ENCODE measurements at regions not wholly inside any gene's neighbourhood (a gene's known extent, or its start where the extent isn't known, plus 50 kb on each side); places are given as distances from the start of the nearest gene placed in this dataset.

GRCh38 chr2:5403392-5403791 lies 288.8 kb upstream of the SOX11 start:
- Histone ChIP-seq H3K27me3 (ENCODE audit: low read depth) (peaks cover 10% of the 10 kb centered on the region), H3K36me3 (no peaks in the 10 kb centered on the region), H3K27ac (replicated peaks) (no peak overlapping the region), H3K9me3 (replicated peaks) (no peaks in the 10 kb centered on the region), H3K4me3 (no peak overlapping the region), H3K4me1 (no peaks in the 10 kb centered on the region)
- DNase-seq, result no peak
- TF ChIP-seq CTCF (IDR thresholded peaks at IDR 0.05; ENCODE audit: borderline replicate concordance), result no peak
- intact Hi-C loops (cut with micrococcal nuclease), result no loop called here

DNA sequence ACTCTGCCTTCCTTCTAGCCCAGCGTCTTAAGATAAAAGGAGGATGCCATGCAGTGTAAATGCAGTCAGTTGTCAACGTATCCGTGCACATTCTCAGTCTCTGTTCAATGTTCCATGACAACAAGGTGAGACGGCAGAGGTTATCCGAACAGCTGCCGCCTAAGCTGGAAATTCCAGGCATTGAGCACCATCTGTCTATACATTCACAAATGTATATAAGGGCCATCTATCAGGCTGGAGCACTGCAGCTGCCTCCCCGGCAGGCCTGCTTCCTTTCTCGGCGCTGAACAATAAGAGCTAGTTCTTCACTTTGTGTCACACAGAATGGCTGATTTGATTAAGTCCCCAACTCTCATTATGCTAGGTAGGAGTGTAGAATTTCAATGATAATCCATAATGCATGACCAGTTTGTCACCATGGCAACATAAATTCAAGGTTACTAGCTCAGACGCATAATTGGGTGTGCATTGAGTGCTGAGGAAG lies 282.2 kb upstream of the SOX11 start:
- Histone ChIP-seq H3K4me3 (no peak overlapping the region), H3K27ac (replicated peaks) (no peak overlapping the region), H3K36me3 (no peaks in the 10 kb centered on the region), H3K27me3 (ENCODE audit: low read depth) (no peaks in the 10 kb centered on the region), H3K9me3 (replicated peaks) (no peaks in the 10 kb centered on the region), H3K4me1 (no peaks in the 10 kb centered on the region)
- intact Hi-C loops (cut with micrococcal nuclease), result no loop called here
- no peak for DNase-seq
- no peak for TF ChIP-seq CTCF (IDR thresholded peaks at IDR 0.05; ENCODE audit: borderline replicate concordance)

DNA sequence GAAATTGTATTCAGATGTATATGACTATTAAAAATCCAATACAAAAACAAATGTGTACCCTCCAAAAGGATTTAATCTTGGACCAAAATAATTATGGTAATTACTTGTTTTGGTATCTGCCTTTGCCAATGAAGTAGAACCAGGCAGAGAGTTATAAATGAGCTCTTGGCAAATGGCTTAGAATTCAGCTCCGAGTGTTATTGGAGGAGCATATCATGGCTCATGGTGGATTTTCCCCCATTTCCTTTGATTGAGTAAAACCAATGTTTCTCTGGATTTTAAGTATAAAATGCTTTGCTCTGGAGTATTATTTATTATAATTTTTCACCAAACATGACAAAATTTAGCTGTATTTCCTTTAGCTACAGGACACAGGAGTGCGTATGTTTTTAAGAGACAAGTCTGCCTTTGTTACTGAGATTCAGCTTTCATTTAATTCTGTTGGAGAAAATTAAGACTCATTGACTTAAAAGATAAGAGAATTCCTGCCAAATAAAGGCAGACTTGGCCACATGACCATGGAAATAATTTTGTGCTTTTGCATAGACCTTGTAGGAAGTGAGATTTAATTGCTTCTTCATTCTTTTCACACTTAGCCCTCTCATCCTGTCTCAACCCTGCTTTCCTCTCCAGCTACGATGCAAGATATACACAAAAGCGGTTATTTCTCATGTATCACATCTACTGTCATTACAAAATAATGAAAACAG lies 281.0 kb upstream of the SOX11 start:
- H3K4me3 ChIP-seq, result no peak overlapping the region
- H3K27me3 ChIP-seq (ENCODE audit: low read depth), result no peaks in the 10 kb centered on the region
- H3K4me1 ChIP-seq, result no peaks in the 10 kb centered on the region
- no peak overlapping the region for H3K27ac ChIP-seq (replicated peaks)
- intact Hi-C loops (cut with micrococcal nuclease), result no loop called here
- H3K36me3 ChIP-seq, result no peaks in the 10 kb centered on the region
- DNase-seq, result no peak
- TF ChIP-seq CTCF (IDR thresholded peaks at IDR 0.05; ENCODE audit: borderline replicate concordance), result no peak
- no peaks in the 10 kb centered on the region for H3K9me3 ChIP-seq (replicated peaks)

DNA sequence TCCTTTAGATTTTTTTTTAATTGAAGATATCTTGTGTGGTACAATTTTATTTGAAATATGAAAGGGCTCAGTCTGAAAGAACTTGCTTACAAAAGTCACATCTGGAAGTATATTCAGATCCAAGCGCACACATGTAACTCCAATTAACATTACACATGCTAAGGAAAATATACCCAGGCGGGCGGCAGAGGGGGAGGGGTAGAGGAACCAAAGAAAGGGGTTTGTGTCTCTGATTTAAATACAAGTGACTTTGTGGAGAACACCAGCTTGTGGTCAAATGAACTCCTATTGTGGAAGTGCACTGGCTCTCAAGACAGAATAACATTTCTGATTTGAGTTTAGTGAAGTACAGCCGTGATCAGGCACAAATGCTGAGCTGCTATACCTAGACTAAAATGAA lies 280.2 kb upstream of the SOX11 start:
- H3K36me3 ChIP-seq, result no peaks in the 10 kb centered on the region
- no peaks in the 10 kb centered on the region for H3K9me3 ChIP-seq (replicated peaks)
- intact Hi-C loops (cut with micrococcal nuclease), result no loop called here
- H3K27me3 ChIP-seq (ENCODE audit: low read depth), result no peaks in the 10 kb centered on the region
- DNase-seq, result no peak
- no peaks in the 10 kb centered on the region for H3K4me1 ChIP-seq
- no peak for TF ChIP-seq CTCF (IDR thresholded peaks at IDR 0.05; ENCODE audit: borderline replicate concordance)
- no peak overlapping the region for H3K27ac ChIP-seq (replicated peaks)
- no peak overlapping the region for H3K4me3 ChIP-seq

- no peaks in the 10 kb centered on the region for H3K36me3 ChIP-seq
- H3K4me3 ChIP-seq, result no peak overlapping the region
- no peak overlapping the region for H3K27ac ChIP-seq (replicated peaks)
- no peak for TF ChIP-seq CTCF (IDR thresholded peaks at IDR 0.05; ENCODE audit: borderline replicate concordance)
- no peak for DNase-seq
- no peaks in the 10 kb centered on the region for H3K9me3 ChIP-seq (replicated peaks)
- intact Hi-C loops (cut with micrococcal nuclease), result no loop called here
- no peaks in the 10 kb centered on the region for H3K4me1 ChIP-seq
- H3K27me3 ChIP-seq (ENCODE audit: low read depth), result no peaks in the 10 kb centered on the region
Measured at GRCh38 chr2:5433855-5434254, 258.3 kb upstream of the SOX11 start.

Data from left ventricle myocardium inferior (tissue), 1 donor.